GM13977 (cell line): ENCODE measurements at regions not wholly inside any gene's neighbourhood (a gene's known extent, or its start where the extent isn't known, plus 50 kb on each side); places are given as distances from the start of the nearest gene placed in this dataset.

Experiments used
- DNase-seq: peaks from one replicate; pipeline ENCODE4 v3.0.0; 2012; ENCODE audit warnings: low spot score
- in situ Hi-C: fragments of 300-500 bp; cut with MboI; formaldehyde crosslinking; loops from one replicate; pipeline ENCODE4 v1.12.0; 2022; ENCODE audit warnings: low sequenced_read_pairs, low pct_unique_long_range_greater_than_20kb, mixed read lengths, inconsistent platforms; ENCODE audit not compliant: unreplicated experiment
- TF ChIP-seq, protein P1 (sequence below): IDR thresholded peaks from 2 replicates; pipeline ENCODE4 v1.5.1; 2012; ENCODE audit warnings: mild to moderate bottlenecking, control low read depth; ENCODE audit not compliant: insufficient read depth; ENCODE audit errors: extremely low read depth, missing control alignments

GRCh38 chr4:155592938-155593297 is 73.7 kb upstream of the GUCY1A1 start:
- DNase-seq = no peak
- in situ Hi-C loops = no loop called here
- TF ChIP-seq, protein P1, sequence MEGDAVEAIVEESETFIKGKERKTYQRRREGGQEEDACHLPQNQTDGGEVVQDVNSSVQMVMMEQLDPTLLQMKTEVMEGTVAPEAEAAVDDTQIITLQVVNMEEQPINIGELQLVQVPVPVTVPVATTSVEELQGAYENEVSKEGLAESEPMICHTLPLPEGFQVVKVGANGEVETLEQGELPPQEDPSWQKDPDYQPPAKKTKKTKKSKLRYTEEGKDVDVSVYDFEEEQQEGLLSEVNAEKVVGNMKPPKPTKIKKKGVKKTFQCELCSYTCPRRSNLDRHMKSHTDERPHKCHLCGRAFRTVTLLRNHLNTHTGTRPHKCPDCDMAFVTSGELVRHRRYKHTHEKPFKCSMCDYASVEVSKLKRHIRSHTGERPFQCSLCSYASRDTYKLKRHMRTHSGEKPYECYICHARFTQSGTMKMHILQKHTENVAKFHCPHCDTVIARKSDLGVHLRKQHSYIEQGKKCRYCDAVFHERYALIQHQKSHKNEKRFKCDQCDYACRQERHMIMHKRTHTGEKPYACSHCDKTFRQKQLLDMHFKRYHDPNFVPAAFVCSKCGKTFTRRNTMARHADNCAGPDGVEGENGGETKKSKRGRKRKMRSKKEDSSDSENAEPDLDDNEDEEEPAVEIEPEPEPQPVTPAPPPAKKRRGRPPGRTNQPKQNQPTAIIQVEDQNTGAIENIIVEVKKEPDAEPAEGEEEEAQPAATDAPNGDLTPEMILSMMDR = no peak

DNA sequence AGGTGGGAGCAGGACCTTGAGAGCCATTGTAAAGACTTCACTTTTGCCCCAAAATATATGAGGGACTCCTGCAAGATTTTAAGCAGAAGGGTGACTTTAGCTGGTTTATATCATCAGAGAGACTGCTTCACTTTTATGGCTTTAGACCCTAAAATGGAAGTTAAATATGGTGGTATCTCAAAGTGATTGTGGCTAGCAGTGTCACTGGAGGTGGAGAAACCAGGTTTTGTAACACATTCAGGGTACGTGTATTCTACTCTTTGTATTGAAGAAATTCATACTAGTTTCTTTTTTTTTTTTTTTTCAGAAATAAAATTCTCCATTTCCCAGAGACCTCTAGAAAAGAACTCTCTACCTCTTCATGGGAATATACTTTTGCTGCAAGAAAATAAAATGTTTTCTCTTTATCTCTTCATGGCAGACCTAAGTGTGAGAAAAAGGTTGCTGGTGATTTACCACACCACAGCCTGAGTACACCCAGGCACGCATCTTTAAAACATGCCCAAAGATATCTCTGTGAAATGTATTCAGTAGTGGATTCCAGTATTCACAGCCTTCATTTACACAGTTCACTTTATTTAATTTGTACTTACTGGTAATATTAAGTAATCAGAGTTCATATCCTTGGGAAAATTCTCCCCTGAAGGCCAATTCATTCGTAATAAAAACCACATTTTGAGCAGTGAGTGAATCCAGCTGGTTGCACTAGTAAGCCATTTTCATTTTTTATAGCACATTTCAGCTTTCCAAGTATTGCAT is 74.3 kb upstream of the GUCY1A1 start:
- in situ Hi-C loops = no loop called here
- TF ChIP-seq, protein P1 = no peak
- DNase-seq = no peak

GRCh38 chr4:155591738-155592143 is 74.9 kb upstream of the GUCY1A1 start:
- in situ Hi-C loops = no loop called here
- TF ChIP-seq, protein P1 = no peak
- DNase-seq = no peak

DNA sequence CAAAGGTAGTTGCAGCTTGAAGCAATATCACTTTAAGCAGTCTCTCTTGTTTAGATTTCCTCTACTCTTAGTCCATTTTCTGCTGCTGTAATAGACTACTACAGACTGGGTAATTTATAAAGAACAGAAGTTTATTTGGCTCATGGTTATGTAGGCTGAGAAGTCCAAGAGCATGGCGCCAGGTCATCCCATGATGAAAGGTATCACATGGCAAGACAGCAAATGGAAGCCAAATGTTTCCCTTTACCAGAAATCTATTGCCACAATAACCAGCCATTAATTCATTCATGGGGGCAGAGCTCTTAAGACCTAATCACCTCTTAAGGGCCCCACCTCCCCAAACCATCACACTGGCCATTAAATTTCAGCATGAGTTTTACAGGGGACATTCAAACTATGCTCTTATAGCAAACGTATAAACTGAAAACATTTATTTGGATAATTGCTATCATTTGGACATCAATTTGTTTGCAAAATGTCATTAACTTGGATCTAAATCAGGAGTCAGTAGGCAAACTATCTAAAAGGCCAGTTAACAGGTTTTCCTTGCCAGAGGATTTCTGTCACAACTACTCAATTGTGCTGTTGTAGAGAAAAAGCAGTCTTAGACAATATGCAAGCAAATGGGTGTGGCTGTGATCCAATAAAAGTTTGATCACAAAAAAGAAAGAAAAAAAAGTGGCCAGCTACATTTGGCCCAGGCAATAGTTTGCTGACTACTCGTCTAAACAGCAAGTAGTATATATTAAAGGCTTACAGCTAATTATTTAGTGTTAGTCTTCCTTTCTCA is 75.7 kb upstream of the GUCY1A1 start:
- in situ Hi-C loops = no loop called here
- TF ChIP-seq, protein P1 = no peak
- no peak for DNase-seq

GRCh38 chr4:155588437-155588836 is 78.2 kb upstream of the GUCY1A1 start:
- in situ Hi-C loops = no loop called here
- TF ChIP-seq, protein P1 = no peak
- DNase-seq = no peak

- no peak for DNase-seq
- in situ Hi-C loops = no loop called here
- TF ChIP-seq, protein P1 = no peak
Observed at GRCh38 chr4:155587766-155588165, 78.9 kb upstream of the GUCY1A1 start.
